Lung (tissue), 11 donors: ENCODE measurements at regions not wholly inside any gene's neighbourhood (a gene's known extent, or its start where the extent isn't known, plus 50 kb on each side); places are given as distances from the start of the nearest gene placed in this dataset.

Source experiments
- ATAC-seq: fragments of 200-7000 bp; cut with Tn5 transposase; one replicate; pipeline ENCODE4 v1.9.1; 2020; ENCODE audit warnings: moderate number of reproducible peaks; ENCODE audit not compliant: insufficient read depth, low FRiP score
- DNase-seq, 3 donors: peaks; one replicate each; pipeline ENCODE4 v3.0.0-alpha.2; 2013 to 2017
- H3K27ac ChIP-seq, 2 donors: one replicate each; pipeline ENCODE4 v1.5.1; 2013; ENCODE audit warnings: mild to moderate bottlenecking in 2 of 2, moderate library complexity in 2 of 2, control low read depth in 1 of 2, inconsistent platforms in 1 of 2, low read depth in 1 of 2, low read length in 1 of 2
- H3K27me3 ChIP-seq, 3 donors: one replicate each; pipeline ENCODE4 v1.5.1; 2013; ENCODE audit warnings: low read length in 2 of 3; ENCODE audit not compliant: control insufficient read depth in 3 of 3, insufficient read depth in 3 of 3
- H3K36me3 ChIP-seq, 4 donors: one replicate each; pipeline ENCODE4 v1.5.1; 2013; ENCODE audit warnings: low read length in 4 of 4, mild to moderate bottlenecking in 1 of 4, moderate library complexity in 1 of 4; ENCODE audit not compliant: control insufficient read depth in 4 of 4, insufficient read depth in 4 of 4
- H3K4me1 ChIP-seq, 5 donors: one replicate each; pipeline ENCODE4 v1.5.1; 2013; ENCODE audit warnings: low read length in 5 of 5, mild to moderate bottlenecking in 2 of 5, moderate library complexity in 1 of 5; ENCODE audit not compliant: control insufficient read depth in 5 of 5, insufficient read depth in 5 of 5
- H3K4me3 ChIP-seq: one replicate; pipeline ENCODE4 v1.5.1; 2013; ENCODE audit warnings: mild to moderate bottlenecking, control low read depth, moderate library complexity
- H3K9ac ChIP-seq, 2 donors: one replicate each; pipeline ENCODE4 v1.5.1; 2013; ENCODE audit warnings: low read length in 2 of 2, control low read depth in 1 of 2; ENCODE audit not compliant: insufficient read depth in 1 of 2
- H3K9me3 ChIP-seq, 4 donors: one replicate each; pipeline ENCODE4 v1.5.1; 2013; ENCODE audit warnings: low read length in 3 of 4, mild to moderate bottlenecking in 1 of 4, moderate library complexity in 1 of 4; ENCODE audit not compliant: control insufficient read depth in 4 of 4, insufficient read depth in 3 of 4
- CTCF ChIP-seq: IDR thresholded peaks from 2 replicates; pipeline ENCODE4 v1.5.1; 2012; ENCODE audit warnings: mild to moderate bottlenecking; ENCODE audit errors: control extremely low read depth, extremely low read depth
- WGBS, 2 donors: extraction: QIAGEN DNeasy Blood & Tissue Kit; methylation state at CpG; one replicate each; pipeline ENCODE4 v1.1.7; 2013; 5-methylcytosine and 5-hydroxymethylcytosine counted together
- donor health status: control.
- donor health status: control.
- donor health status: Bipolar disorder and iron deficiency.
- donor health status: healthy.
- donor health status: DM: yes; HTN: yes; CAD: no.

GRCh38 chr2:8222979-8223694, 458.7 kb upstream of the ID2 start:
- DNase-seq (no peak), ATAC-seq (no peak)
- Histone ChIP-seq H3K27ac (no peak overlapping the region), H3K9ac (no peak overlapping the region), H3K27me3 (no peaks in the 10 kb centered on the region), H3K9me3 (no peaks in the 10 kb centered on the region), H3K4me1 (peaks cover 0 to 5% (median 0%) of the 10 kb centered on the region in 5 donors), H3K36me3 (no peaks in the 10 kb centered on the region), H3K4me3 (no peak overlapping the region)
- 91 to 96% methylated on average over 9 of the region's 9 CpGs for WGBS, 2 donors
- no peak for TF ChIP-seq CTCF

GRCh38 chr2:8223695-8224346, 458.0 kb upstream of the ID2 start:
- no peaks in the 10 kb centered on the region for H3K27me3 ChIP-seq
- H3K9me3 ChIP-seq, result no peaks in the 10 kb centered on the region
- H3K27ac ChIP-seq, result no peak overlapping the region
- WGBS, 2 donors, result 93 to 95% methylated on average over 18 of the region's 18 CpGs
- no peaks in the 10 kb centered on the region for H3K36me3 ChIP-seq
- ATAC-seq (no peak), DNase-seq (no peak)
- H3K4me1 ChIP-seq, result peaks cover 0 to 5% (median 0%) of the 10 kb centered on the region in 5 donors
- no peak overlapping the region for H3K9ac ChIP-seq
- H3K4me3 ChIP-seq, result no peak overlapping the region
- TF ChIP-seq CTCF, result no peak

- Histone ChIP-seq H3K9ac (no peak overlapping the region), H3K4me1 (peaks cover 0 to 8% (median 0%) of the 10 kb centered on the region in 5 donors), H3K4me3 (no peak overlapping the region), H3K27ac (no peak overlapping the region), H3K27me3 (no peaks in the 10 kb centered on the region), H3K9me3 (no peaks in the 10 kb centered on the region), H3K36me3 (no peaks in the 10 kb centered on the region)
- ATAC-seq (no peak), DNase-seq (no peak)
- no peak for TF ChIP-seq CTCF
- WGBS, 2 donors, result 91 to 92% methylated on average over 16 of the region's 16 CpGs
Observed at GRCh38 chr2:8224347-8225190, 457.3 kb upstream of the ID2 start.
